ENCODE measurements at regions not wholly inside any gene's neighbourhood (a gene's known extent, or its start where the extent isn't known, plus 50 kb on each side); places are given as distances from the start of the nearest gene placed in this dataset.

GRCh38 chr18:29140590-29140989 lies 963.7 kb upstream of the CDH2 start:
- TF ChIP-seq CTCF (IDR thresholded peaks at IDR 0.05) (no peak), ESRRA (IDR thresholded peaks at IDR 0.05; ENCODE audit: borderline replicate concordance, low read length) (no peak), POLR2A (IDR thresholded peaks at IDR 0.05; ENCODE audit: low read length) (no peak), MAZ (IDR thresholded peaks at IDR 0.05; ENCODE audit: borderline replicate concordance, low read depth, low read length) (no peak), MYC (IDR thresholded peaks at IDR 0.05; ENCODE audit: borderline replicate concordance, low read length) (no peak), CEBPB (IDR thresholded peaks at IDR 0.05) (no peak), JUN (IDR thresholded peaks at IDR 0.05) (no peak), CHD2 (IDR thresholded peaks at IDR 0.05; ENCODE audit: low read length, partially characterized antibody) (no peak), POLR2AphosphoS2 (conservative IDR thresholded peaks at IDR 0.05; ENCODE audit: low read length) (no peak), SMC3 (IDR thresholded peaks at IDR 0.05) (no peak), RFX5 (IDR thresholded peaks at IDR 0.05) (no peak)
